ENCODE measurements at regions not wholly inside any gene's neighbourhood (a gene's known extent, or its start where the extent isn't known, plus 50 kb on each side); places are given as distances from the start of the nearest gene placed in this dataset.

- no peak for TF ChIP-seq CTCF (IDR thresholded peaks at IDR 0.05; ENCODE audit: low read depth, low read length, missing input control)
- no peak for TF ChIP-seq REST (IDR thresholded peaks at IDR 0.05)
- TF ChIP-seq TAF1 (conservative IDR thresholded peaks at IDR 0.05) = no peak
- no peak for TF ChIP-seq JUND (IDR thresholded peaks at IDR 0.05)
- TF ChIP-seq ATF3 (IDR thresholded peaks at IDR 0.05) = no peak
- no peak for TF ChIP-seq YY1 (IDR thresholded peaks at IDR 0.05)
- TF ChIP-seq GABPA (IDR thresholded peaks at IDR 0.05 in 1 of 2, conservative IDR thresholded peaks at IDR 0.05 in 1 of 2) = no peak
- no peak for TF ChIP-seq RAD21 (IDR thresholded peaks at IDR 0.05)
- TF ChIP-seq MAX (IDR thresholded peaks at IDR 0.05) = no peak
- TF ChIP-seq EGR1 (IDR thresholded peaks at IDR 0.05; ENCODE audit: low read depth in 2 of 2) = no peak
These were observed 223.5 kb upstream of the PCSK5 start for GRCh38 chr9:75666856-75667554.

Measured in liver (tissue), 3 donors.